SK-N-SH treated with all-trans-retinoic acid at 6 μM for 48 hours (cell line): ENCODE measurements at regions not wholly inside any gene's neighbourhood (a gene's known extent, or its start where the extent isn't known, plus 50 kb on each side); places are given as distances from the start of the nearest gene placed in this dataset.

Experiments used
- ATAC-seq: fragments of 200-7000 bp; cut with Tn5 transposase; 3 replicates; pipeline ENCODE4 v1.9.1; 2020; ENCODE audit warnings: mild to moderate bottlenecking, moderate library complexity
- ARNTL ChIP-seq: fragments of 450-650 bp; formaldehyde crosslinking; IDR thresholded peaks from 2 replicates; pipeline ENCODE4 v1.5.0; 2020; ENCODE audit warnings: low read depth, mild to moderate bottlenecking, moderate library complexity, borderline replicate concordance
- BACH2 ChIP-seq: fragments of 250-450 bp; sonication (Bioruptor Pico); IDR thresholded peaks from 2 replicates; pipeline ENCODE4 v1.9.0; 2021; ENCODE audit warnings: mild to moderate bottlenecking, borderline replicate concordance
- CSDC2 ChIP-seq: fragments of 250-450 bp; sonication (Bioruptor Pico); IDR thresholded peaks from 2 replicates; pipeline ENCODE4 v1.5.0; 2020; ENCODE audit warnings: mild to moderate bottlenecking, moderate library complexity
- CSRNP3 ChIP-seq: fragments of 250-450 bp; sonication (Bioruptor Pico); IDR thresholded peaks from 2 replicates; pipeline ENCODE4 v1.5.1; 2021; ENCODE audit warnings: mild to moderate bottlenecking, moderate library complexity
- ESRRG ChIP-seq: fragments of 250-450 bp; sonication (Bioruptor Pico); IDR thresholded peaks from 2 replicates; pipeline ENCODE4 v1.6.1; 2021; ENCODE audit warnings: mild to moderate bottlenecking
- GLIS3 ChIP-seq: fragments of 250-450 bp; sonication (Bioruptor Pico); IDR thresholded peaks from 2 replicates; pipeline ENCODE4 v1.5.0; 2020; ENCODE audit warnings: mild to moderate bottlenecking, moderate library complexity
- OSR1 ChIP-seq: fragments of 250-450 bp; sonication (Bioruptor Pico); IDR thresholded peaks from 2 replicates; pipeline ENCODE4 v1.8.0; 2022; ENCODE audit warnings: moderate library complexity, mild to moderate bottlenecking, inconsistent platforms
- PATZ1 ChIP-seq: fragments of 250-450 bp; sonication (Bioruptor Pico); IDR thresholded peaks from 2 replicates; pipeline ENCODE4 v1.8.0; 2020; ENCODE audit warnings: mild to moderate bottlenecking, moderate library complexity, borderline replicate concordance
- POU6F1 ChIP-seq: fragments of 250-450 bp; sonication (Bioruptor Pico); IDR thresholded peaks from 2 replicates; pipeline ENCODE4 v1.8.0; 2021; ENCODE audit warnings: low read depth, mild to moderate bottlenecking, moderate library complexity, borderline replicate concordance
- PPARA ChIP-seq: fragments of 250-450 bp; sonication (Bioruptor Pico); IDR thresholded peaks from 2 replicates; pipeline ENCODE4 v1.5.0; 2020; ENCODE audit warnings: mild to moderate bottlenecking, borderline replicate concordance
- RARB ChIP-seq: fragments of 250-450 bp; sonication (Bioruptor Pico); IDR thresholded peaks from 2 replicates; pipeline ENCODE4 v1.8.0; 2021; ENCODE audit warnings: mild to moderate bottlenecking, moderate library complexity
- SNAI2 ChIP-seq: fragments of 250-450 bp; sonication (Bioruptor Pico); IDR thresholded peaks from 2 replicates; pipeline ENCODE4 v1.5.0; 2020; ENCODE audit warnings: mild to moderate bottlenecking, moderate library complexity
- TCF4 ChIP-seq: fragments of 250-450 bp; sonication (Bioruptor Pico); IDR thresholded peaks from 2 replicates; pipeline ENCODE4 v1.8.0; 2021; ENCODE audit warnings: mild to moderate bottlenecking, moderate library complexity, borderline replicate concordance
- TOX ChIP-seq: fragments of 250-450 bp; sonication (Bioruptor Pico); IDR thresholded peaks from 2 replicates; pipeline ENCODE4 v1.8.0; 2021; ENCODE audit warnings: mild to moderate bottlenecking, moderate library complexity, borderline replicate concordance
- ZC3H10 ChIP-seq: fragments of 250-450 bp; sonication (Bioruptor Pico); IDR thresholded peaks from 2 replicates; pipeline ENCODE4 v1.5.1; 2021; ENCODE audit warnings: mild to moderate bottlenecking, moderate library complexity
- ZFP3 ChIP-seq: fragments of 250-450 bp; sonication (Bioruptor Pico); IDR thresholded peaks from 2 replicates; pipeline ENCODE4 v1.5.0; 2020; ENCODE audit warnings: mild to moderate bottlenecking, moderate library complexity
- ZNF565 ChIP-seq: fragments of 450-650 bp; formaldehyde crosslinking; conservative IDR thresholded peaks from 2 replicates; pipeline ENCODE4 v1.5.0; 2020; ENCODE audit warnings: low read depth, mild to moderate bottlenecking, moderate library complexity
- ZNF70 ChIP-seq: fragments of 450-650 bp; formaldehyde crosslinking; IDR thresholded peaks from 2 replicates; pipeline ENCODE4 v1.5.0; 2020; ENCODE audit warnings: mild to moderate bottlenecking, moderate library complexity
- ZNF8 ChIP-seq: fragments of 450-650 bp; formaldehyde crosslinking; IDR thresholded peaks from 2 replicates; pipeline ENCODE4 v1.5.0; 2020; ENCODE audit warnings: mild to moderate bottlenecking, moderate library complexity
- TF ChIP-seq, protein P1 (sequence below): fragments of 250-450 bp; sonication (Bioruptor Pico); IDR thresholded peaks from 2 replicates; pipeline ENCODE4 v1.5.1; 2020; ENCODE audit warnings: low read depth, mild to moderate bottlenecking, moderate library complexity
- TF ChIP-seq, protein P2 (sequence below): fragments of 250-450 bp; sonication (Bioruptor Pico); IDR thresholded peaks from 2 replicates; pipeline ENCODE4 v1.5.0; 2020; ENCODE audit warnings: mild to moderate bottlenecking, moderate library complexity

DNA sequence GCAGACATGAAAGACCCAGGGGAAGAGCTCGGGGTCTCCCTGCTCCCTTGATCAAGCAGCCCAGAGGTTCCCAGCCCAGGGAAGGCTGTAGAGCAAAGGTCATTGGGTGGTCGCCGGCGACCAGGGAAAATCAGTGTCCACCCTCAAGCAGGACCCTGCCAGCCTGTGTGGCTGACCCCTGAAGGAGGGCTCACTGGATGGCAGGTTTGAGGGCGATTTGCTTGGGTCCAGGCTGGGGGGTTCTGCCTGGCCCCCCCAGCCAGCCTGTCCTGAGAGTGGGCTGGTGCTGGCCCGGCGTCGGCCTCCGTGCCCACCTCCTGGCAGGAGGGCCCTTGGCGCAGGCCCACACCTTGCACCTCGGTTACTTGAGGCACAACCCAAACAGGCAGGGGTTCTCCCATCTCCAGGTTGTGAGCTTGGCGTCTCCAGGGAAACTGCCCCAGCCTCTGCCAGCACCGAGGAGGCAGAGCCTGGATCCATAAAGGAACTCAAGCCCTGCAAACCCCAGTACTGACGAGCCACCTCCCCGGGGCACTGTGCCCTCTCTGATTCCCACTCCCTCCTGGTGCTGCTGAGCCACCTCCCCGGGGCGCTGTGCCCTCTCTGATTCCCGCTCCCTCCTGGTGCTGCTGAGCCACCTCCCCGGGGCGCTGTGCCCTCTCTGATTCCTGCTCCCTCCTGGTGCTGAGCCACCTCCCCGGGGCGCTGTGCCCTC is 329.0 kb upstream of the SFSWAP start:
- TF ChIP-seq ZNF70 (CRISPR knock-in tag) (no peak), ZFP3 (CRISPR knock-in tag) (no peak), ZNF565 (CRISPR knock-in tag) (no peak)
- TF ChIP-seq, protein P1, sequence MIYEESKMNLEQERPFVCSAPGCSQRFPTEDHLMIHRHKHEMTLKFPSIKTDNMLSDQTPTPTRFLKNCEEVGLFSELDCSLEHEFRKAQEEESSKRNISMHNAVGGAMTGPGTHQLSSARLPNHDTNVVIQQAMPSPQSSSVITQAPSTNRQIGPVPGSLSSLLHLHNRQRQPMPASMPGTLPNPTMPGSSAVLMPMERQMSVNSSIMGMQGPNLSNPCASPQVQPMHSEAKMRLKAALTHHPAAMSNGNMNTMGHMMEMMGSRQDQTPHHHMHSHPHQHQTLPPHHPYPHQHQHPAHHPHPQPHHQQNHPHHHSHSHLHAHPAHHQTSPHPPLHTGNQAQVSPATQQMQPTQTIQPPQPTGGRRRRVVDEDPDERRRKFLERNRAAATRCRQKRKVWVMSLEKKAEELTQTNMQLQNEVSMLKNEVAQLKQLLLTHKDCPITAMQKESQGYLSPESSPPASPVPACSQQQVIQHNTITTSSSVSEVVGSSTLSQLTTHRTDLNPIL (CRISPR knock-in tag): no peak
- ATAC-seq: no peak

DNA sequence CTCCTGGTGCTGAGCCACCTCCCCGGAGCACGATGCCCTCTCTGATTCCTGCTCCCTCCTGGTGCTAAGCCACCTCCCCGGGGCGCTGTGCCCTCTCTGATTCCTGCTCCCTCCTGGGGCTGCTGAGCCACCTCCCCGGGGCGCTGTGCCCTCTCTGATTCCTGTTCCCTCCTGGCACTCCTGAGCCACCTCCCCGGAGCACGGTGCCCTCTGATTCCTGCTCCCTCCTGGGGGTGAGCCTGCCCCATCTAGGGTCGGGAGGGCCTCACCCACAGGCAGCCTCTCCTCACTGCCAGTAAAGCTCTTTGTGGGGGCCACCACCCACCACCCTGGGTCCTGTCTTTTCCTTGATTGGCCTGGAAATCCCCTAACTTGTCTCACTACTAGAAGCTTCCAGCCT is 327.6 kb upstream of the SFSWAP start:
- TF ChIP-seq SNAI2 (CRISPR knock-in tag) (no peak), ZC3H10 (no peak), BACH2 (CRISPR knock-in tag) (no peak), ARNTL (CRISPR knock-in tag) (no peak), GLIS3 (no peak), ESRRG (no peak), RARB (CRISPR knock-in tag) (no peak), ZFP3 (CRISPR knock-in tag) (no peak), PPARA (no peak), ZNF70 (CRISPR knock-in tag) (no peak), CSDC2 (CRISPR knock-in tag) (no peak), TOX (CRISPR knock-in tag) (no peak), ZNF8 (no peak), OSR1 (CRISPR knock-in tag) (no peak), POU6F1 (CRISPR knock-in tag) (no peak), CSRNP3 (CRISPR knock-in tag) (no peak), ZNF565 (CRISPR knock-in tag) (no peak), TCF4 (CRISPR knock-in tag) (no peak), PATZ1 (CRISPR knock-in tag) (no peak)
- TF ChIP-seq, protein P2, sequence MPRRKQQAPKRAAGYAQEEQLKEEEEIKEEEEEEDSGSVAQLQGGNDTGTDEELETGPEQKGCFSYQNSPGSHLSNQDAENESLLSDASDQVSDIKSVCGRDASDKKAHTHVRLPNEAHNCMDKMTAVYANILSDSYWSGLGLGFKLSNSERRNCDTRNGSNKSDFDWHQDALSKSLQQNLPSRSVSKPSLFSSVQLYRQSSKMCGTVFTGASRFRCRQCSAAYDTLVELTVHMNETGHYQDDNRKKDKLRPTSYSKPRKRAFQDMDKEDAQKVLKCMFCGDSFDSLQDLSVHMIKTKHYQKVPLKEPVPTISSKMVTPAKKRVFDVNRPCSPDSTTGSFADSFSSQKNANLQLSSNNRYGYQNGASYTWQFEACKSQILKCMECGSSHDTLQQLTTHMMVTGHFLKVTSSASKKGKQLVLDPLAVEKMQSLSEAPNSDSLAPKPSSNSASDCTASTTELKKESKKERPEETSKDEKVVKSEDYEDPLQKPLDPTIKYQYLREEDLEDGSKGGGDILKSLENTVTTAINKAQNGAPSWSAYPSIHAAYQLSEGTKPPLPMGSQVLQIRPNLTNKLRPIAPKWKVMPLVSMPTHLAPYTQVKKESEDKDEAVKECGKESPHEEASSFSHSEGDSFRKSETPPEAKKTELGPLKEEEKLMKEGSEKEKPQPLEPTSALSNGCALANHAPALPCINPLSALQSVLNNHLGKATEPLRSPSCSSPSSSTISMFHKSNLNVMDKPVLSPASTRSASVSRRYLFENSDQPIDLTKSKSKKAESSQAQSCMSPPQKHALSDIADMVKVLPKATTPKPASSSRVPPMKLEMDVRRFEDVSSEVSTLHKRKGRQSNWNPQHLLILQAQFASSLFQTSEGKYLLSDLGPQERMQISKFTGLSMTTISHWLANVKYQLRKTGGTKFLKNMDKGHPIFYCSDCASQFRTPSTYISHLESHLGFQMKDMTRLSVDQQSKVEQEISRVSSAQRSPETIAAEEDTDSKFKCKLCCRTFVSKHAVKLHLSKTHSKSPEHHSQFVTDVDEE (CRISPR knock-in tag): no peak
- ATAC-seq: no peak
